ENCODE measurements at regions not wholly inside any gene's neighbourhood (a gene's known extent, or its start where the extent isn't known, plus 50 kb on each side); places are given as distances from the start of the nearest gene placed in this dataset.

- TF ChIP-seq CTCF (IDR thresholded peaks at IDR 0.05) (no peak), EZH2 (IDR thresholded peaks at IDR 0.05; ENCODE audit: borderline replicate concordance, insufficient read depth, low read depth, low read length, poor library complexity, severe bottlenecking) (no peak)
Observed at GRCh38 chr11:35087648-35088047, 51.3 kb upstream of the CD44 start.
